EL (cell line): ENCODE measurements at regions not wholly inside any gene's neighbourhood (a gene's known extent, or its start where the extent isn't known, plus 50 kb on each side); places are given as distances from the start of the nearest gene placed in this dataset.
"Not testable (repeated sequence)": the region's sequence is repeated elsewhere in the genome, so short reads cannot be mapped to it uniquely, and the experiment has no call there.

Experiments used
- DNase-seq: peaks from one replicate; pipeline ENCODE4 v3.0.0-alpha.2; 2016

GRCh38 chr14:103271189-103271588 is 62.8 kb upstream of the EIF5 start:
- no peak for DNase-seq

DNA sequence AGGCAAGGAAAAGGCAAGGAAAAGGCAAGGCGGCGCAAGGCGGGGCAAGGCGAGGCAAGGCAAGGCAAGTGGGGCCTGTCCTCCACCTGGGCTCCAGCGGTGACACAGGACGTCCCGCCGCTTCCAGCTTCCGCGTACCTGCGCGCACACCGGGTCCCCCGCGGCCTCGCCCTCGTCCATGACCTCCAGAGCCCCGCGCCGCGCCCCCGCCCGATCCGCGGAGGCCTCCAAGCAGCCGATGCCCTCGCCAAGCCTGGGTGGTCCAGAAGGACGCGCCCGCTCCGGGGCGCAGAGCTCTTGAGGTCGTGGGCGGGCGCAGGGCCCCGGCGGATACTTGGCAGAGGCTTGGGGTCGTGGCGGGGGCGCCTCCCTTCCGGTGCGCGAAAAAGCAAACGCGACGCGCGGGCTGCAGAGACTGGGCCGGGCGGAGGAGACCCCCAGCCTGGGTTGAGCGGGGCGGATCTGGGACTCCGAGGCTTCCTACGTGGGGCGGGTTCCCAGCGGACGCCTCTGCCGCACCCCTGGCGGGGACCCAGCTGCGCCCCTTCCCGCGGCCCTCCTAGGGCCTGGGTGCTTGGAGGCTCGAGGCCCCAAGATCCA is 60.8 kb upstream of the EIF5 start:
- DNase-seq, result no peak

DNA sequence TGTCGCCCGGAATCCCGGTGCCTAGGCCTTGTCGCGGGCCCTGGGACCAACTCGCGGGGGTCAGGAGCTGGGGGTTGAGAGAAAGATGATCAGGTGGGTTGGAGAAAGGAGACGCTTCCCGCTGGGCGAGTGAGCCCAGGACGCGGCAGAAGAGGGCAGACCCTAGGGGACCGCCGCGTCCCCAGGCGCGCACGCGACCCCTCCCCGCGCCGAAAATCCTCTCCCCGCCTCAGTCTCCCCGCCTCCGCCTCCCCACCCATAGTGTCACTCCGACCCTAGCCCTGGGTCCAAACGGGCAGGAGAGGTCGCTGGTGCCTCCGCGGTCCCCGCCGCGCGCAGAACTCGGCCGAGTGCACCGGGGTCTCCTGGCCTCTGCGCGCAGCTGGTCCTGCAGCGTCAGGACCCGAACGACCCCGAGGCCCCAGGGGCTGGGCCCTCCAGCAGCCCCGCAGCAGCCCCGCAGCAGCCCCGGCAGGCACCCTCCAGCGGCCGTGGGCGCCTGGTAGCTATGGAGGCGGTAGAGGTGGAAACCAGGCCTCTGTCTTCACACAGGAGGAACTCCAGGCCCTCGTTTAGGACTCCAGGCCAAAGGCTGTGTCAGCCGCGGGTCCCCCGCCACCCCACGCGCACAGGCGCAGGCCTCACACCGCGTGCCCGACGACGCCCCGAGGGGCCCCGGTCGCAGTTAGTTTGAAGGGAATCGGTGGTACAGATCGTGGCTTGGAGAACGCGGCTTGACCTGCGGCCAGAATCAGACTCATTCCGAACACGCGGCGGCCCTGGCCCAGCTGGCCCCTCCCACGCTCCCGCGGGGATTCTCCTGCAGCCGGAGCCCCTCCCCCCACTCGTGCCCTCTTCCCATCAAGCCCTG is 60.1 kb upstream of the EIF5 start:
- no peak for DNase-seq

DNA sequence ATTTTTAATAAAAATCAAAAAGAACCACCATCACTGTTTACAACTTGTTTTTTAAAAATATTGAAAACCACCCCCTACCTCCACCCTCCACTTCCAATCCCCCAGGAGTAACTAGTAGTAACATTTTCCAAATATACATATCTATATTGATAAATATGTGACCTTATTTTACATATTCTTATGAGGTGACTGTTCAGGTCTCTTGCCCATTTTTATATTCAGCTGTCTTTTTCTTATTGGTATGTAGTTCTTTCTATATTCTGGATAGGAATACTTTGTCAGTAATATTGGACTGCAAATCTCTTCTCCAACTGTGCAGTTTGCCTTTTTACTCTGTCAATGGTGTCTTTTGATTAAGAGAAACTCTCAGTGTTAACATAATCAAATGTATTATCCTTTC is 59.0 kb upstream of the EIF5 start:
- DNase-seq, result no peak

- no peak for DNase-seq
Observed at GRCh38 chr14:103277931-103278330, 56.1 kb upstream of the EIF5 start.

DNA sequence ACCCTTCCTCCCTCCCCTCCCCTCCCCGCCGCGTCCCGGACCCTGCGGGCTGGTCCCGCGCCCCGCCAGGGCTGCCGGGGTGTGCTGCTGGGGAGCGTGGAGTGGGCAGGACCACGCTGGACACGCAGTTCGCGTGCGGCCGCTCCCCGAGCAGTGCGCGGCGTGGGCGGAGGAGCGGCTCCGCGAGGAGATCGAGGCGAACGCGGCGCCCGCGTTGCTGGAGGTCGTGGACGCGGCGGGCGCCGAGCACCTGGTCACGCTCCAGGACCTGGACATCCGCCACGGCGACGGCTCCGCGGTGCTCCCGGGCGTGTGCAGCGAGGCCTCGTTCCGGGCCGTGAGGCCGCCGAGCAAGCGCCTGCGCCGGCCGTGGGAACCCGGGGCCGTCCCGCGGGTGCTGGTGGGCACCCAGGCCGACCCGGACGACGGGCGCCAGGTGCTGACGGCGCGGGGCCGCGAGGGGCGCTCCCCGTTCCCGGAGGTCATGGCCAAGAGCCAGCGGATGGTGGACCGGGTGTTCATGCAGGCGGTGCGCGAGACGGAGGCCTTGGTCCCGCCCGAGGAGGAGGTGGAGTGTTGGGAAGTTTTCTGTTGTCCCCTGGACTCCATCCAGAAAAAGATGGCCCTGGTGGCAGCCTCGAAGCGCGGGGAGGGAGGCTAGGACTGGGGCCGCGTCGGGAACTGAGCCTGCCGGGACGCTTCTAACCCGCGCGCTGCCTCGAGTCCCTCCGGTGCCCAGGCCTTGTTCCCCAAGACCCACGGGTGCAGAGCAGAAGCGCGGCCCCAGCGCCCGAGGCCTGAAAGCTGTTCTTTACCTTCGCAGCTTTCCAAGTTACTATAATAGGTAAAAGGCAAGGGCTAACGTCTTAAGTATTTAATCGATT is 54.7 kb upstream of the EIF5 start:
- no peak for DNase-seq

DNA sequence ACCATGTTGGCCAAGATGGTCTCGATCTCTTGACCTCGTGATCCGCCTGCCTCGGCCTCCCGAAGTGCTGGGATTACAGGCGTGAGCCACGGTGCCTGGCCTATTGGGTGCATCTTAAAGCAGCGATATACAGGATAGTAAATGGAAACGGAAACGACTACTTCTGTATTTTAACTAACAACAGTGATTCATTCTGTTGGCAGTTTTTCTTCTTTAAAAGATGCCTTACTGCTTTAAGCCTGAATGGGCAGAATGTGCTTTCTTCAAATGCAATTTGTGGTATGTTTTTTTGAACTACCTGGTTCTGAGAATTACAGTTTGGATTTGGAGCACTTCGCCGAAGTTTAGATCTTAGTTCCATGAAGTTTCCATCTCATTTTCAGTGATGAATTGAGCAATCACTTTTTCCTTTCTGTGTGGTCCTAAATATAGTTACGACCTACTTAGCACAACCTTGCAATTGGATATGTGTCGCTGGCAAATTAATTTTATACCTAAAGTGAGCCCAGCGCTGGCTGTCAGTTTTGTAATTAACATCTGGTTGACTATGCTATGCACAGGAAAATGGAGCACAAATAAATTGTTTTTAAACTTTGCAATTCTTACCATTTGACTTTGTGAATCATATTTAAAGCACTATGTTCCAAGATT is 53.6 kb upstream of the EIF5 start:
- DNase-seq, result no peak

- DNase-seq, result peak; percentile 69
Observed at GRCh38 chr14:103281496-103282231, 52.4 kb upstream of the EIF5 start.

DNA sequence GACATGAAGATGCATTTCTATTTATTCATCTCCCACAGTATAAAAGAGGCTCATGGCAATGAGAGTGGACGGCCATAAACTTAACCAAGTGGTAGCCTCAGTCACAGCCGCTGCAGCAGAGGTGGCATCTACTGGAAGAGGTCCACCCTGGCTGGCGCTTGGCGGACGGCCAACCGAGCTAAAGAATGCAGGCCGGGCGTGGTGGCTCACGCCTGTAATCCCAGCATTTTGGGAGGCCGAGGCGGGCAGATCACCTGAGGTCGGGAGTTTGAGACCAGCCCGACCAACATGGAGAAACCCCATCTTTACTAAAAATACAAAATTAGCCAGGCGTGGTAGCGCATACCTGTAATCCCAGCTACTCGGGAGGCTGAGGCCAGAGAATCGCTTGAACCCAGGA is 51.7 kb upstream of the EIF5 start:
- not testable (repeated sequence) for DNase-seq

DNA sequence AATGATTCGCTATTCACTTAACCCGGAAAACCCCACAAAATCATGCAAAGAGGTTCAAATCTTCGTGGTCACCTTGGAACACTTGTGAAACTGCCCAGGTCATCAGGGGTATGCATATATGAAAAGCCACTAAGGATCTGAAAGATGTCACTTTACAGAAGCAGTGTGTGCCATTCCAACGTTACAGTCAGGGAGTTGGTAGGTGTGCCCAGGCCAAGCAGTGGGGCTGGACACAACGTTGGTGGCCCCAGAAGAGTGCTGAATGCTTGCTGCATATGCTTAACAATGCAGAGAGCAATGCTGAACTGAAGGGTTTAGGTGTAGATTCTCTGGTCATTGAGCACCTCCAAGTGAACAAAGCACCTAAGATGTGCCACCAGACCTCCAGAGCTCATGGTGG is 51.1 kb upstream of the EIF5 start:
- no peak for DNase-seq

DNA sequence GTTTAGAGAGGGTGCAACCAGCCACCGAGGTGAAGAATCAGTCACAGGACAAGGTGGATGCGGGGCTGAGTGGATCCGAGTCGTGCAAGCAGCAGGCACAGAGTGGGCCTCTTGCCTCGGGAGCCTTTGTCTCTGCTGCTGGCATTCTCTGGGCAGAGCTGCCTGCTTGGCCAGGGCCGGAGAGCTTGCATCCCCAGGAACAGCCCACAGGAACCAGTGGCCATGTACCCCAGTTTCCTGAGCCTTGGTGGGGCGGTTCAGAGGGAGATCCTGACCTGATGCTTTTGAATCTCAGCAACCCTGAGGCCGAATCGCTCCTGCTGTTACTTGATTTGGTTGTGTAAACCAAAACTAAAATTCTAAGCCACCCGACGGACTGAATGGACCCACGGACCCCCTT is 50.1 kb upstream of the EIF5 start:
- no peak for DNase-seq
